ENCODE measurements at regions not wholly inside any gene's neighbourhood (a gene's known extent, or its start where the extent isn't known, plus 50 kb on each side); places are given as distances from the start of the nearest gene placed in this dataset.

DNA sequence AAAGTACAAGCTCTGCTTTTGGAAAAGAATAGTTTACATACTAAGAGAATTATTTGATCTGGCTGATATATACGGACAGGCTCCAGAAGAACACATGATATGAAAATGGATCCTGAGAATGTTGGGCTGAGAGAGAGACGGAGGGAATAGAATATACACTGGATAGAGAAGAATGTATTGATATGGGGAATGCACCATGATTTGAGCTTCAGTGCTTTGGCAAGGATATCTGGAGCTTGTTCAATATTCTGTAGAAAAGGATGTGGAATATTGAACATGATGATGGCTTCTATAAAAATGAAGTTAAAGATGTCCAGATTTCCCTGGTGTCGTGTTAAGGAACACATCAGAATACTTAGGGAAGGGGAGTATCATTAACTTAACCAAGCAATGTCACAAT is 280.5 kb upstream of the VLDLR start:
- TF ChIP-seq POLR2A (IDR thresholded peaks at IDR 0.05; ENCODE audit: low read length) (no peak), GATA1 (IDR thresholded peaks at IDR 0.05; ENCODE audit: low read depth, low read length) (no peak)
